ENCODE measurements at regions not wholly inside any gene's neighbourhood (a gene's known extent, or its start where the extent isn't known, plus 50 kb on each side); places are given as distances from the start of the nearest gene placed in this dataset.

DNA sequence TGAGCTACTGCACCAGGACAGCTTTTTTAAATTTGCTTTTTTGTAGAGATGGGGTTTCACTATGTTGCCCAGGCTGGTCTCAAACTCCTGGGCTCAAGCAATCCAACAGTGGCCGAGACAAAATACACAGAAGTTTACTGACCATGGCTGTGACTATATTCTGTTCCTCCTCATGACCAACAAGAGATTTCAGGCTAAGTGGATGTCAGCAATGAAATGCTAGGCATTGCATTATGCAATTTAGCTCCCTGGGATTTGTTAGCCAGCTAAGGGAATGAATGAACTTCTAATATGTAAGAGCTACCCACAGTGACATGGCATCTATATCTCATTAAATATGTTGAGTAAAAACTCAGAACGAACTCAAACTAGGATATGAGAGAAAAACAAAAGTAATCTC is 81.9 kb upstream of the MBOAT2 start:
- TF ChIP-seq RXRA (CRISPR knock-in tag; IDR thresholded peaks at IDR 0.05) (no peak), RBM39 (IDR thresholded peaks at IDR 0.05; ENCODE audit: low read depth, low read length, poor library complexity, severe bottlenecking) (no peak), RAD21 (CRISPR knock-in tag; IDR thresholded peaks at IDR 0.05) (no peak)

Data from HepG2 (cell line).